HEK293T (cell line): ENCODE measurements at regions not wholly inside any gene's neighbourhood (a gene's known extent, or its start where the extent isn't known, plus 50 kb on each side); places are given as distances from the start of the nearest gene placed in this dataset.
"Not testable (repeated sequence)": the region's sequence is repeated elsewhere in the genome, so short reads cannot be mapped to it uniquely, and the experiment has no call there.

ENCODE experiments used
- CTCF ChIA-PET: fragments of 350-600 bp; formaldehyde crosslinking; extraction: SDS; loops from one replicate; lab custom pipeline; 2021; ENCODE audit warnings: antibody characterized with exemption, inconsistent platforms; lab: Yijun Ruan, JAX
- POLR2A ChIA-PET: fragments of 350-600 bp; formaldehyde crosslinking; extraction: SDS; loops from one replicate; lab custom pipeline; 2020; ENCODE audit warnings: antibody characterized with exemption, inconsistent platforms; lab: Yijun Ruan, JAX
- DNase-seq: peaks from one replicate; pipeline ENCODE4 v3.0.0; 2012; ENCODE audit warnings: mixed read lengths; ENCODE audit errors: extremely low spot score
- ARNT ChIP-seq: fragments of 450-650 bp; IDR thresholded peaks from 2 replicates; pipeline ENCODE4 v1.6.1; 2017; ENCODE audit warnings: mild to moderate bottlenecking
- BHLHE40 ChIP-seq: fragments of 450-650 bp; IDR thresholded peaks from 2 replicates; pipeline ENCODE4 v1.6.1; 2016; ENCODE audit warnings: mild to moderate bottlenecking, moderate library complexity, borderline replicate concordance
- CTBP1 ChIP-seq: fragments of 450-650 bp; IDR thresholded peaks from 2 replicates; pipeline ENCODE4 v1.6.1; 2016; ENCODE audit warnings: borderline replicate concordance
- ELF4 ChIP-seq: fragments of 450-650 bp; IDR thresholded peaks from 2 replicates; pipeline ENCODE4 v1.6.1; 2017; ENCODE audit warnings: antibody characterized with exemption
- FOXA1 ChIP-seq: fragments of 450-650 bp; IDR thresholded peaks from 2 replicates; pipeline ENCODE4 v1.6.1; 2016; ENCODE audit warnings: mild to moderate bottlenecking
- FOXK2 ChIP-seq: fragments of 450-650 bp; IDR thresholded peaks from 2 replicates; pipeline ENCODE4 v1.6.1; 2016; ENCODE audit warnings: mild to moderate bottlenecking
- FOXM1 ChIP-seq: fragments of 450-650 bp; IDR thresholded peaks from 2 replicates; pipeline ENCODE4 v1.6.1; 2017; ENCODE audit warnings: mild to moderate bottlenecking, borderline replicate concordance
- HDGF ChIP-seq: fragments of 450-650 bp; IDR thresholded peaks from 2 replicates; pipeline ENCODE4 v1.6.1; 2017; ENCODE audit warnings: antibody characterized with exemption, borderline replicate concordance
- L3MBTL2 ChIP-seq: fragments of 450-650 bp; conservative IDR thresholded peaks from 2 replicates; pipeline ENCODE4 v1.6.1; 2016; ENCODE audit warnings: mild to moderate bottlenecking
- LEF1 ChIP-seq: fragments of 450-650 bp; IDR thresholded peaks from 2 replicates; pipeline ENCODE4 v1.6.1; 2017; ENCODE audit warnings: mild to moderate bottlenecking, borderline replicate concordance
- NFRKB ChIP-seq: fragments of 450-650 bp; IDR thresholded peaks from 2 replicates; pipeline ENCODE4 v1.6.1; 2016; ENCODE audit warnings: mild to moderate bottlenecking, moderate library complexity
- PKNOX1 ChIP-seq: fragments of 450-650 bp; IDR thresholded peaks from 2 replicates; pipeline ENCODE4 v1.6.1; 2016
- SP1 ChIP-seq: fragments of 450-650 bp; IDR thresholded peaks from 2 replicates; pipeline ENCODE4 v1.6.1; 2017
- SUZ12 ChIP-seq: fragments of 450-650 bp; IDR thresholded peaks from 2 replicates; pipeline ENCODE4 v1.6.1; 2016; ENCODE audit warnings: mild to moderate bottlenecking
- TARDBP ChIP-seq: fragments of 450-650 bp; IDR thresholded peaks from 2 replicates; pipeline ENCODE4 v1.6.1; 2016
- ZNF384 ChIP-seq: fragments of 450-650 bp; IDR thresholded peaks from 2 replicates; pipeline ENCODE4 v1.6.1; 2016

- DNase-seq, result no peak
- CTCF ChIA-PET, result no interaction called here
- POLR2A ChIA-PET, result no interaction called here
- TF ChIP-seq HDGF (no peak), FOXK2 (no peak), FOXA1 (no peak), SP1 (no peak), ELF4 (no peak), BHLHE40 (no peak), LEF1 (no peak), NFRKB (no peak), PKNOX1 (no peak), ARNT (no peak), TARDBP (no peak), L3MBTL2 (no peak), ZNF384 (no peak), CTBP1 (no peak), FOXM1 (no peak), SUZ12 (no peak)
Measured at GRCh38 chr3:6417174-6417573, 443.7 kb upstream of the GRM7 start.

- no peak for TF ChIP-seq FOXA1
- TF ChIP-seq SUZ12, result no peak
- no peak for TF ChIP-seq BHLHE40
- TF ChIP-seq ARNT, result no peak
- TF ChIP-seq ELF4, result no peak
- no peak for TF ChIP-seq FOXM1
- no peak for TF ChIP-seq FOXK2
- TF ChIP-seq ZNF384, result no peak
- no peak for TF ChIP-seq PKNOX1
- TF ChIP-seq SP1, result no peak
- TF ChIP-seq HDGF, result no peak
- no peak for TF ChIP-seq CTBP1
- TF ChIP-seq LEF1, result no peak
- no peak for TF ChIP-seq NFRKB
- no peak for TF ChIP-seq L3MBTL2
- TF ChIP-seq TARDBP, result no peak
- ChIA-PET POLR2A (no interaction called here), CTCF (no interaction called here)
- no peak for DNase-seq
Measured at GRCh38 chr3:6418485-6418884, 442.4 kb upstream of the GRM7 start.

- CTCF ChIA-PET, result no interaction called here
- TF ChIP-seq NFRKB (no peak), TARDBP (no peak), FOXK2 (no peak), ZNF384 (no peak), L3MBTL2 (no peak), PKNOX1 (no peak), FOXA1 (no peak)
- POLR2A ChIA-PET, result no interaction called here
- no peak for DNase-seq
Measured at GRCh38 chr3:6421666-6422445, 439.1 kb upstream of the GRM7 start.

GRCh38 chr3:6425289-6425820 lies 435.6 kb upstream of the GRM7 start:
- TF ChIP-seq PKNOX1, result no peak
- POLR2A ChIA-PET, result no interaction called here
- CTCF ChIA-PET, result no interaction called here

GRCh38 chr3:6428276-6428675 lies 432.6 kb upstream of the GRM7 start:
- DNase-seq, CTCF ChIA-PET, POLR2A ChIA-PET: not testable (repeated sequence)

More at GRCh38 chr3:6425289-6425820, 435.6 kb upstream of the GRM7 start:
- no peak for DNase-seq

- ChIA-PET CTCF (no interaction called here), POLR2A (no interaction called here)
- DNase-seq, result no peak
- TF ChIP-seq ZNF384 (no peak), PKNOX1 (no peak), HDGF (no peak), SUZ12 (no peak), NFRKB (no peak), ELF4 (no peak), FOXK2 (no peak), ARNT (no peak)
Measured at GRCh38 chr3:6435951-6436350, 425.0 kb upstream of the GRM7 start.
